Fibroblast of mammary gland (primary cell): ENCODE measurements at regions not wholly inside any gene's neighbourhood (a gene's known extent, or its start where the extent isn't known, plus 50 kb on each side); places are given as distances from the start of the nearest gene placed in this dataset.
A peak's percentile ranks its signal among the peaks of the same experiment; 100 is the strongest.

ENCODE experiments used
- DNase-seq: peaks from one replicate; pipeline ENCODE4 v3.0.0-alpha.2; 2010; ENCODE audit warnings: low read depth
- H3K4me3 ChIP-seq: 2 replicates; pipeline ENCODE4 v1.5.1; 2011; ENCODE audit warnings: low read depth, mild to moderate bottlenecking, low read length, moderate library complexity; ENCODE audit not compliant: control insufficient read depth
- TF ChIP-seq, protein P1 (sequence below): conservative IDR thresholded peaks from 2 replicates; pipeline ENCODE4 v1.5.1; 2011; ENCODE audit warnings: low read depth, low read length, inconsistent platforms; ENCODE audit not compliant: control insufficient read depth, insufficient read depth

DNA sequence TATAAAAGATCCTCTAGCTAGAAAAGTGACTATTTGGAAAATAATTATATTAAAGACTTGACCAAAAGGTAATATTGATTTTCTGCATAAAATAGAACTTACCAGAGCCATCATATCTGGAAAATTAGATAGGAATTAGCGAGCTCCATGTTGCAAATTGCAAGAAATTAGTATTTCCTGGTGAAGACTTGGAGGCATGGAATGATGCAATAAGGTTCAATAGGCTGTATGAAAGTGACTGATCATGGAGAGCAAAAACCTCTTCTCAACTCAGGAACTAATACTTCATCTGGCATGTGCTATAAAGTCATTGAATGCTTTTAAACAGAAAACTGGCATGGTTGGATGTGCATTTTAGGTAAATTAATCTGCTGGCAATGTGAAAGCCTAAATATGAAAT is 66.3 kb upstream of the UFM1 start:
- TF ChIP-seq, protein P1, sequence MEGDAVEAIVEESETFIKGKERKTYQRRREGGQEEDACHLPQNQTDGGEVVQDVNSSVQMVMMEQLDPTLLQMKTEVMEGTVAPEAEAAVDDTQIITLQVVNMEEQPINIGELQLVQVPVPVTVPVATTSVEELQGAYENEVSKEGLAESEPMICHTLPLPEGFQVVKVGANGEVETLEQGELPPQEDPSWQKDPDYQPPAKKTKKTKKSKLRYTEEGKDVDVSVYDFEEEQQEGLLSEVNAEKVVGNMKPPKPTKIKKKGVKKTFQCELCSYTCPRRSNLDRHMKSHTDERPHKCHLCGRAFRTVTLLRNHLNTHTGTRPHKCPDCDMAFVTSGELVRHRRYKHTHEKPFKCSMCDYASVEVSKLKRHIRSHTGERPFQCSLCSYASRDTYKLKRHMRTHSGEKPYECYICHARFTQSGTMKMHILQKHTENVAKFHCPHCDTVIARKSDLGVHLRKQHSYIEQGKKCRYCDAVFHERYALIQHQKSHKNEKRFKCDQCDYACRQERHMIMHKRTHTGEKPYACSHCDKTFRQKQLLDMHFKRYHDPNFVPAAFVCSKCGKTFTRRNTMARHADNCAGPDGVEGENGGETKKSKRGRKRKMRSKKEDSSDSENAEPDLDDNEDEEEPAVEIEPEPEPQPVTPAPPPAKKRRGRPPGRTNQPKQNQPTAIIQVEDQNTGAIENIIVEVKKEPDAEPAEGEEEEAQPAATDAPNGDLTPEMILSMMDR = no peak
- DNase-seq = no peak

DNA sequence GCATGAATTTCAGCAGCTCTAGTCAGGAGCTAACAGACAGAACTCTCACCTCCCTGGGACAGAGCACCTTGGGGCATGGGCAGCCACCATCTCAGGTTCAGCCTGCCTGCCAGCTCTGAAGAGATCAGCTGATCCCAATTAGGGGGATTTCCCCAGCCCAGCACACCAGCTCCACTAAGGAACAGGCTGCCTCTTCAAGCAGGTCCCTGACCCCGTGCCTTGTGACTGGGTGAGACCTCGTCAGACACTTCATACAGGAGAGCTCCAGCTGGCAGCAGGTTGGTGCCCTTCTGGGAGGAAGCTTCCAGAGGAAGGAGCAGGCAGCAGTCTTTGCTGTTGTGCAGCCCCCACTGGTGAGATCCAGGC is 84.5 kb upstream of the UFM1 start:
- TF ChIP-seq, protein P1 = no peak
- DNase-seq = no peak

More for the DNA sequence above, 66.3 kb upstream of the UFM1 start:
- H3K4me3 ChIP-seq = no peak overlapping the region

DNA sequence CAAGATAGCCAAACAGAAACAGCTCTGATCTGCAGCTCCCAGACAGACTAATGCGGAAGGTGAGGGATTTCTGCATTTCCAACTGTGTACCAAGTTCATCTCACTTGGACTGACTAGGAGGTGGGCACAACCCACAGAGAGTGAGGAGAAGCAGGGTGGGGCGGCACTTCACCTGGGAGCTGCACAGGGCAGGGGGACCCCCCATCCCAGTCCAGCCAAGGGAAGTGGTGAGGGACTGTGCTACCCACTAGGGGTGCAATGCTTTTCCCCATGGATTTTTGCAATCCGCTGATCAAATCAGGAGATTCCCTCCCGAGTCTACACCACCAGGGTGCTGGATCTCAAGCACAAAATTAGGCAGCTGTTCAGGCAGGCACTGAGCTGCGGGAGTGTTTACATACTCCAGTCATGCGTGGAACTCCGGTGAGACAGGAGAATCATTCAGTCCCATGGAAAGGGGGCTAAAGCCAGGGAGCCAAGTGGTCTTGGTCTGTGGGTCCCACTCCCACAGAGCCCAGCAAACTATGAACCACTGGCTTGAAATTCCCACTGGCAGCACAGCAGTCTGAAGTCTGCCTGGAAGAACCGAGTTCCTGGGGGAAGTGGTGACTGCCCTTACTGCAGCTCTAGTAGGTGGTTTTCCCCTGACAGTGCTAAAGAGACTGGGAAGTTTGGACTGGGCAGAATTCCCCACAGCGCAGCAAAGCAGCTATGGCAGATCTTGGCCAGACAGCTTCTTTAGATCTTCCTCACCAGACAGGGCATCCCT is 85.1 kb upstream of the UFM1 start:
- no peak for DNase-seq
- no peak overlapping the region for H3K4me3 ChIP-seq
- TF ChIP-seq, protein P1 = no peak

More for the DNA sequence above, 84.5 kb upstream of the UFM1 start:
- no peak overlapping the region for H3K4me3 ChIP-seq

DNA sequence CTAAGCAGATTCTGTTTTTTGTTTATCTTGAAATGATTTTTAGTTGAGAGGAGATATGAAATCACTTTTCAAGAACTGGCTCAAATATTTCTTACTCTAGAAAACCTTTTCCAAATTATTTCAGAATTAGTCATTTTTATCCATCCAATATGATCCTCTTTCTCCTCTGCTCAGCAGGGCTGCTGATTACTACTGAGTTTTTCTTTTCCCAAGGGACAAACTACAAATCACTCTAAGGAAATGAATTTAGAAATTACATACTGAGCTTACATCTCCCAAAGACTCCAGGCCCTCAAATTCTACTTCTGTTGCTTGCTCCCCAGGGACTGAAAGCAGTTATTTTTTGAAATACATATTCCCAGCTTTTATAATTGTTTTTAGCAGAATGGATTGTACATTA is 87.4 kb upstream of the UFM1 start:
- DNase-seq = peak; percentile 72
- TF ChIP-seq, protein P1 = no peak
- no peak overlapping the region for H3K4me3 ChIP-seq

DNA sequence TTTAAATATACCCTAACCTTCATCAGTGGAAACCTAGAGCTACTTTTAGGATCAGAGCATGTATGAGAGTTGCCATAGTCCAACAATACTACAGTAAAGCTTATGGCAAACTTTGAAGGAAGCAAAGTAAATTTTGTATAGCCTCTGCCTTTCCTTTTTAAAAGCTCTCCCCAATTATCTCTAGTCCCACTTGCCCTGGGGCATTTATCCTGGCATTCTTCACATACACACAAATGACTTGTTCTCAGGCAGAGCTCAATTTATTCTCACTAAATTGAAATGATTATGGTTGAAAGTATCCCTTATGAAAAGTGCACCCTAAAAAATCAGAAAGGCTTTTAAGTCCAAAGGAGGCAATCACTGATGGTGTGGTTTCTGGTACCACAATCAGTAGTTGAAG is 94.1 kb upstream of the UFM1 start:
- DNase-seq = no peak
- TF ChIP-seq, protein P1 = no peak
- H3K4me3 ChIP-seq = no peak overlapping the region

DNA sequence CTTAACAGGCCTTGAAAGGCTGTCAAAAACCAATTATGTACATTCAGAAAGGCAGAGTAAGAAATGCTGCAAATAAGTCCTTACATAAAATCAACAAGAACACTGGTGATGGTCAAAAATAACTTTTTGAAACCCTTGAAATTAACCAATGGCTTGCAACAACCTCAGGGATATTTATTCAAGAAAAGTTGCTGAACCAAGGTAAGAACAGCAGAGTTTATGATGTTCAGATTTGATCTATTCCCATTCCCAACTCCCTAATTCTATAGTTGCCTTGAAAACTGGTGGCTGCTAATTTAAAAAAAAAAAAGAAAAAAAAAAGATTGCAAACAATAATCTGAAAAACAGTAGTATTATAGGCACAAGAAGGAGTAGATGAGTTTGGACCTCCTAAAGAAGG is 109.8 kb upstream of the UFM1 start:
- TF ChIP-seq, protein P1 = no peak
- H3K4me3 ChIP-seq = no peak overlapping the region
- no peak for DNase-seq

DNA sequence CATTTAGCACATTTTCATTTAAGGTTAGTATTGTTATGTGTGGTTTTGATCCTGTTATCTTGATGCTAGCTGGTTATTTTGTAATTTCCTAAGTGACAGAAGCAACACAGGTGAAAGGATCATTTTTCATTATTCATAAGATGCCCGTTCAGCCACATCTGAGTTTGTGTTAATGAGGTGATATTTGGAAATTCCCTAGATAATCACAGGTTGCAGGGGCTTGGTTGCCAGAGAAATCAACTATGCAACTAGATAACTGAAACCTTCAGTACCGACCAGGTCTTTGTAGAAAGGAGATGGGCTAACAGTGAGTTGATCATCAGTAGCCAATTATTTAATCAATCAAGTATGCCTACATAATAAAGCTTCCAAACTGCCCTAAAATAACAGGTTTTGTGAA is 121.3 kb upstream of the UFM1 start:
- TF ChIP-seq, protein P1 = no peak
- H3K4me3 ChIP-seq = no peak overlapping the region
- DNase-seq = no peak
